ENCODE measurements at regions not wholly inside any gene's neighbourhood (a gene's known extent, or its start where the extent isn't known, plus 50 kb on each side); places are given as distances from the start of the nearest gene placed in this dataset.

- TF ChIP-seq CTCF (IDR thresholded peaks at IDR 0.05; ENCODE audit: low read depth, low read length, poor library complexity, severe bottlenecking) = no peak
- no peak for TF ChIP-seq EZH2phosphoT487 (IDR thresholded peaks at IDR 0.05; ENCODE audit: borderline replicate concordance, low read length)
These were observed 56.2 kb downstream of the RTL9 start for GRCh38 chrX:110414679-110415439.

All from DOHH2 (cell line).